Lower leg skin (tissue), 3 donors: ENCODE measurements at regions not wholly inside any gene's neighbourhood (a gene's known extent, or its start where the extent isn't known, plus 50 kb on each side); places are given as distances from the start of the nearest gene placed in this dataset.

Experiments
- CTCF ChIP-seq, 3 donors: fragments of 450-650 bp; IDR thresholded peaks; one replicate each; pipeline ENCODE4 v1.5.1; 2016; ENCODE audit warnings: antibody characterized with exemption in 3 of 3, mild to moderate bottlenecking in 3 of 3, moderate library complexity in 2 of 3
- POLR2A ChIP-seq, 2 donors: fragments of 450-650 bp; IDR thresholded peaks; one replicate each; pipeline ENCODE4 v1.6.1; 2016 to 2017; ENCODE audit warnings: antibody characterized with exemption in 2 of 2, mild to moderate bottlenecking in 1 of 2, moderate library complexity in 1 of 2

- no peak for TF ChIP-seq POLR2A (IDR thresholded peaks at IDR 0.05)
- no peak for TF ChIP-seq CTCF (IDR thresholded peaks at IDR 0.05)
Measured at GRCh38 chr3:127131424-127132170, 61.3 kb upstream of the PRR23E start.
